ENCODE measurements at regions not wholly inside any gene's neighbourhood (a gene's known extent, or its start where the extent isn't known, plus 50 kb on each side); places are given as distances from the start of the nearest gene placed in this dataset.

DNA sequence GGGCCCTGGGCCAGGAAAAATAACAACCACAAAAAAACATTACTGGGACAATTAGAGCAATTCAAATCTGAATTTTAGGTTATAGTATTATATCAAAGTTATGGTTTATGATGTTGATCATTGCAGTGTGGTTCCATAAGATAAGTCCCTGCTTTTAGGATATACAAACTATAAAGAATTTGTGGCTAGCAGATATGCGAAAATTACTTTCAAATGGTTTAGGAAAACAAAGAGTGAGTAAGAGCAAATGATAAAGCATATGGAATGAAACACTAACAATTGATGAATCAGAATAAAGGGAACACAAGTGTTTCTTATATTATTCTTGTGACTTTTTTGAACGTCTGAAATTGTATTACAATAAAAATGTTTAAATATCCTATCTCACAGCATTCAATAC, 64.4 kb upstream of the HECTD2 start:
- no peak overlapping the region for H3K4me3 ChIP-seq
- no peaks in the 10 kb centered on the region for H3K79me2 ChIP-seq (ENCODE audit: low read depth)
- no peak for DNase-seq (ENCODE audit: low spot score)
- Mint-ChIP-seq H3K9me3 (no peaks in the 10 kb centered on the region), H3K36me3 (no peaks in the 10 kb centered on the region), H3K27ac (no peak overlapping the region), H3K4me1 (peaks cover 3% of the 10 kb centered on the region), H3K4me3 (no peak overlapping the region), H3K27me3 (ENCODE audit: insufficient read depth, low read depth) (peaks cover 4% of the 10 kb centered on the region)
- no peak overlapping the region for H3K4me2 ChIP-seq
- no peak overlapping the region for H3K9ac ChIP-seq
- no peaks in the 10 kb centered on the region for H3K36me3 ChIP-seq
- no peak for TF ChIP-seq EZH2phosphoT487 (IDR thresholded peaks at IDR 0.05)
- TF ChIP-seq EZH2 (IDR thresholded peaks at IDR 0.05): no peak
- TF ChIP-seq, protein P1, sequence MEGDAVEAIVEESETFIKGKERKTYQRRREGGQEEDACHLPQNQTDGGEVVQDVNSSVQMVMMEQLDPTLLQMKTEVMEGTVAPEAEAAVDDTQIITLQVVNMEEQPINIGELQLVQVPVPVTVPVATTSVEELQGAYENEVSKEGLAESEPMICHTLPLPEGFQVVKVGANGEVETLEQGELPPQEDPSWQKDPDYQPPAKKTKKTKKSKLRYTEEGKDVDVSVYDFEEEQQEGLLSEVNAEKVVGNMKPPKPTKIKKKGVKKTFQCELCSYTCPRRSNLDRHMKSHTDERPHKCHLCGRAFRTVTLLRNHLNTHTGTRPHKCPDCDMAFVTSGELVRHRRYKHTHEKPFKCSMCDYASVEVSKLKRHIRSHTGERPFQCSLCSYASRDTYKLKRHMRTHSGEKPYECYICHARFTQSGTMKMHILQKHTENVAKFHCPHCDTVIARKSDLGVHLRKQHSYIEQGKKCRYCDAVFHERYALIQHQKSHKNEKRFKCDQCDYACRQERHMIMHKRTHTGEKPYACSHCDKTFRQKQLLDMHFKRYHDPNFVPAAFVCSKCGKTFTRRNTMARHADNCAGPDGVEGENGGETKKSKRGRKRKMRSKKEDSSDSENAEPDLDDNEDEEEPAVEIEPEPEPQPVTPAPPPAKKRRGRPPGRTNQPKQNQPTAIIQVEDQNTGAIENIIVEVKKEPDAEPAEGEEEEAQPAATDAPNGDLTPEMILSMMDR (IDR thresholded peaks at IDR 0.05): no peak
- H3K4me1 ChIP-seq: peaks cover 6% of the 10 kb centered on the region
- H3K27me3 ChIP-seq: no peaks in the 10 kb centered on the region
- H2AFZ ChIP-seq (replicated peaks): no peak overlapping the region
- no peaks in the 10 kb centered on the region for H3F3A ChIP-seq (ENCODE audit: low read depth)
- H4K20me1 ChIP-seq (ENCODE audit: low read depth): no peaks in the 10 kb centered on the region
- H3K27ac ChIP-seq: no peak overlapping the region
- H3K9me3 ChIP-seq (ENCODE audit: low read depth): no peaks in the 10 kb centered on the region

DNA sequence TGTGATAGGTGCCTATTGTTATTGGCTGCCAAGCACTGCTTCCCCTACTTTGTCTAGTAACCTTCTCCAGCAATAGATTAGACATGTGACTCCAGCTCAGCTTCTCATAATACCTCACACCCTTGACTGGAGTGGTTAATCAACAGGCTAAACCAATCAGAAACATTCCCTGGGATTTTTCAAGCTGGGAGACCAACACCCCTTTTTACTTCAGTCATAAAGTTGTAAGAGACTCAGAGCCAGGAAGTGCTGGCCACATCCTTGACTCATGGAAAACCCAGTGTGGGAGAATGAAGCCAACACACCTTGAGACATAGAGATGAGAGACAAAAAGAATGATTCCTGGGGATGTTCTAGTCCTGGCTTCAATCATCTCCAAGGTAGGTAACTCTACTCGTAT, 62.6 kb upstream of the HECTD2 start:
- H3K4me1 ChIP-seq: no peaks in the 10 kb centered on the region
- H3K9me3 Mint-ChIP-seq: no peaks in the 10 kb centered on the region
- peaks cover 4% of the 10 kb centered on the region for H3K27me3 Mint-ChIP-seq (ENCODE audit: insufficient read depth, low read depth)
- no peaks in the 10 kb centered on the region for H3K36me3 ChIP-seq
- H3K4me3 ChIP-seq: no peak overlapping the region
- TF ChIP-seq EZH2phosphoT487 (IDR thresholded peaks at IDR 0.05) (no peak), EZH2 (IDR thresholded peaks at IDR 0.05) (no peak)
- TF ChIP-seq, protein P1 (IDR thresholded peaks at IDR 0.05): no peak
- H3K79me2 ChIP-seq (ENCODE audit: low read depth): no peaks in the 10 kb centered on the region
- H2AFZ ChIP-seq (replicated peaks): no peak overlapping the region
- no peaks in the 10 kb centered on the region for H3K27me3 ChIP-seq
- H4K20me1 ChIP-seq (ENCODE audit: low read depth): no peaks in the 10 kb centered on the region
- no peak overlapping the region for H3K27ac ChIP-seq
- no peak for DNase-seq (ENCODE audit: low spot score)
- no peak overlapping the region for H3K4me3 Mint-ChIP-seq
- no peaks in the 10 kb centered on the region for H3F3A ChIP-seq (ENCODE audit: low read depth)
- H3K36me3 Mint-ChIP-seq: no peaks in the 10 kb centered on the region
- no peak overlapping the region for H3K27ac Mint-ChIP-seq
- H3K9ac ChIP-seq: no peak overlapping the region
- no peak overlapping the region for H3K4me2 ChIP-seq
- peaks cover 2% of the 10 kb centered on the region for H3K4me1 Mint-ChIP-seq
- no peaks in the 10 kb centered on the region for H3K9me3 ChIP-seq (ENCODE audit: low read depth)

DNA sequence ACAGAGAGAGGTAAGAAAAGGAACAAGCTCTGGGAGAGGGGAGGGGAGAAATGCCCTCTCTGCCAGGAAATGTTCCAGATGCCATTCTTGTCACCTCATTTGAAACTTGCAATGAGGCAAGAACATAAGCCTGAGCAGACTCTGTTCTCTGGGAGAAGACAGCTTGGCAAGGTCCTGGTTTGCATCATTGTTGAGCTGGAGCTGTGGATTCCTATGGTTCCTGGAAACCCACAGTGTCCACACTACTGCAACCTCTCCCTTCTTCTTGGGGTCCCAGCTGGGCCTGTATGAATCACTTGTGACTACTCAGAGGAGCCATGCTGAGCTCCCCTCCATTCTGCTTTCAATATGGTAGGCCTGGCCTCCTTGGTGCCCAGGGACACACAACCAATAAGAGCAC, 60.8 kb upstream of the HECTD2 start:
- no peaks in the 10 kb centered on the region for H3K27me3 ChIP-seq
- no peak overlapping the region for H3K27ac ChIP-seq
- peaks cover 5% of the 10 kb centered on the region for H3K27me3 Mint-ChIP-seq (ENCODE audit: insufficient read depth, low read depth)

More for the DNA sequence above, 60.8 kb upstream of the HECTD2 start:
- Histone ChIP-seq H3K4me2 (no peak overlapping the region), H3K79me2 (ENCODE audit: low read depth) (no peaks in the 10 kb centered on the region), H3K9ac (no peak overlapping the region), H3K36me3 (no peaks in the 10 kb centered on the region), H3K9me3 (ENCODE audit: low read depth) (no peaks in the 10 kb centered on the region), H3F3A (ENCODE audit: low read depth) (no peaks in the 10 kb centered on the region), H2AFZ (replicated peaks) (no peak overlapping the region), H3K4me3 (no peak overlapping the region), H4K20me1 (ENCODE audit: low read depth) (no peaks in the 10 kb centered on the region), H3K4me1 (no peaks in the 10 kb centered on the region)
- DNase-seq (ENCODE audit: low spot score): no peak
- H3K4me3 Mint-ChIP-seq: no peak overlapping the region
- no peak for TF ChIP-seq EZH2phosphoT487 (IDR thresholded peaks at IDR 0.05)
- no peak for TF ChIP-seq EZH2 (IDR thresholded peaks at IDR 0.05)
- TF ChIP-seq, protein P1 (IDR thresholded peaks at IDR 0.05): no peak
- H3K9me3 Mint-ChIP-seq: no peaks in the 10 kb centered on the region
- H3K4me1 Mint-ChIP-seq: peaks cover 2% of the 10 kb centered on the region
- no peak overlapping the region for H3K27ac Mint-ChIP-seq
- no peaks in the 10 kb centered on the region for H3K36me3 Mint-ChIP-seq
